ENCODE measurements at regions not wholly inside any gene's neighbourhood (a gene's known extent, or its start where the extent isn't known, plus 50 kb on each side); places are given as distances from the start of the nearest gene placed in this dataset.

GRCh38 chr2:120456867-120457266 is 110.9 kb downstream of the INHBB start:
- H3K79me1 ChIP-seq (ENCODE audit: low read depth, low read length), result no peaks in the 10 kb centered on the region; the same call in 1 of the 2 replicates
- H3K27ac ChIP-seq (ENCODE audit: low read depth, low read length), result no peak overlapping the region
- H3K23ac ChIP-seq (ENCODE audit: insufficient read length), result no peak overlapping the region
- no peak overlapping the region for H4K8ac ChIP-seq (ENCODE audit: extremely low read depth, insufficient read depth, low read length)
- no peak overlapping the region for H3K18ac ChIP-seq (ENCODE audit: extremely low read depth, low read length)
- H4K91ac ChIP-seq (replicated peaks; ENCODE audit: insufficient read length, low read length), result no peak overlapping the region
- FAIRE-seq (peak; percentile 57), DNase-seq (ENCODE audit: low read depth in 1 of 2, low spot score in 2 of 2) (peak in 1 of 2 experiments; percentile 52)
- no peak overlapping the region for H2BK5ac ChIP-seq (ENCODE audit: low read depth, low read length)
- 85% methylated on average over 1 of the region's 1 CpG; no CpG with 5 or more reads in 1 of the 2 experiments for WGBS, 2 experiments (ENCODE audit: extremely low coverage in 1 of 2, insufficient coverage in 1 of 2, insufficient read length in 1 of 2, insufficient replicate concordance in 2 of 2, low coverage in 1 of 2, low lambda C conversion rate in 2 of 2, missing lambda C conversion rate in 1 of 2)
- H3K4me1 ChIP-seq (replicated peaks in 1 of 4; ENCODE audit: control insufficient read depth in 3 of 4, insufficient read depth in 4 of 4, low read length in 3 of 4), result peaks cover 0 to 2% (median 0%) of the 10 kb centered on the region in 4 experiments; a peak in 1 of 7 replicates
- ChIA-PET POLR2A (ENCODE audit: partially characterized antibody) (no interaction called here), CTCF (ENCODE audit: partially characterized antibody) (interaction anchor here (0.6 to 1.5 kb wide), 7 partner anchors 8 to 282 kb away, joined by 3 to 8 read pairs (median 4); no protein-coding TSS in a partner anchor)
- peaks cover 2 to 3% of the 10 kb centered on the region in 2 experiments for H4K20me1 ChIP-seq (replicated peaks in 1 of 2; ENCODE audit: control insufficient read depth in 1 of 2, insufficient read depth in 2 of 2, low read length in 2 of 2)
- no peak overlapping the region for H2BK20ac ChIP-seq (ENCODE audit: low read length)
- no peak overlapping the region for H2BK120ac ChIP-seq (replicated peaks; ENCODE audit: low read depth, low read length)
- no peaks in the 10 kb centered on the region for H3K36me3 ChIP-seq (ENCODE audit: control insufficient read depth in 2 of 4, insufficient read depth in 4 of 4, low read length in 3 of 4)
- H3K9ac ChIP-seq (replicated peaks in 1 of 4; ENCODE audit: extremely low read depth in 1 of 4, low read depth in 3 of 4, low read length in 3 of 4), result no peak overlapping the region
- H3K79me2 ChIP-seq (ENCODE audit: control insufficient read depth in 1 of 2, insufficient read depth in 2 of 2, low read length in 2 of 2), result no peaks in the 10 kb centered on the region
- no peak overlapping the region for H3K14ac ChIP-seq (ENCODE audit: insufficient read length)
- H3K23me2 ChIP-seq (ENCODE audit: low read depth, low read length), result no peaks in the 10 kb centered on the region
- no peak overlapping the region for H3K56ac ChIP-seq (replicated peaks; ENCODE audit: insufficient read length, low read depth, low read length)
- no peak overlapping the region for H2AK5ac ChIP-seq (ENCODE audit: low read depth, low read length)
- H2BK12ac ChIP-seq (ENCODE audit: low read depth, low read length), result no peak overlapping the region
- H3K27me3 ChIP-seq (replicated peaks in 1 of 4; ENCODE audit: control insufficient read depth in 3 of 4, extremely low read depth in 1 of 4, insufficient read depth in 3 of 4, low read length in 3 of 4), result peaks cover 17 to 32% (median 26%) of the 10 kb centered on the region in 4 experiments
- H3K9me3 ChIP-seq (ENCODE audit: insufficient read depth in 2 of 2, low read depth in 1 of 2, low read length in 1 of 2), result no peaks in the 10 kb centered on the region
- no peak overlapping the region for H3K4me2 ChIP-seq (ENCODE audit: insufficient read depth in 1 of 2, low read depth in 2 of 2, low read length in 2 of 2)
- no peak overlapping the region for H2AFZ ChIP-seq (ENCODE audit: low read length)
- H3K4ac ChIP-seq (replicated peaks; ENCODE audit: insufficient read length, low read depth, low read length), result no peak overlapping the region
- H2BK15ac ChIP-seq (ENCODE audit: low read length), result no peak overlapping the region
- no peak overlapping the region for H3K4me3 ChIP-seq (ENCODE audit: extremely low read depth in 1 of 4, insufficient read depth in 2 of 4, low read depth in 3 of 4, low read length in 4 of 4)
- H4K5ac ChIP-seq (ENCODE audit: insufficient read length, low read depth, low read length), result no peak overlapping the region
- TF ChIP-seq EGR1 (IDR thresholded peaks at IDR 0.05; ENCODE audit: borderline replicate concordance, low read depth, low read length) (no peak), ATF3 (IDR thresholded peaks at IDR 0.05; ENCODE audit: insufficient read depth, low read depth, low read length) (0 out of 2 replicates have a peak, but pooled peaks have one; percentile 37), CEBPB (IDR thresholded peaks at IDR 0.05; ENCODE audit: low read depth, low read length) (peak; percentile 68), RAD21 (IDR thresholded peaks at IDR 0.05 in 1 of 2, conservative IDR thresholded peaks at IDR 0.05 in 1 of 2; ENCODE audit: low read depth in 2 of 2, low read length in 2 of 2) (peak; percentile 81 to 85), MAX (IDR thresholded peaks at IDR 0.05) (peak; percentile 23; the same call in 1 of the 2 replicates), BRCA1 (IDR thresholded peaks at IDR 0.05; ENCODE audit: low read depth, low read length) (no peak), POU5F1 (IDR thresholded peaks at IDR 0.05; ENCODE audit: low read depth, low read length) (0 out of 2 replicates have a peak, but pooled peaks have one; percentile 26), JUND (IDR thresholded peaks at IDR 0.05; ENCODE audit: low read length) (peak; percentile 36; the same call in 1 of the 2 replicates), SIX5 (IDR thresholded peaks at IDR 0.05; ENCODE audit: low read depth, low read length) (no peak), GTF2F1 (IDR thresholded peaks at IDR 0.05; ENCODE audit: borderline replicate concordance, low read depth, low read length) (no peak)
